ENCODE measurements at regions not wholly inside any gene's neighbourhood (a gene's known extent, or its start where the extent isn't known, plus 50 kb on each side); places are given as distances from the start of the nearest gene placed in this dataset.

- Histone ChIP-seq H3K4me1 (no peaks in the 10 kb centered on the region), H3K9me3 (no peaks in the 10 kb centered on the region), H3K27me3 (no peaks in the 10 kb centered on the region), H3K27ac (no peak overlapping the region), H3K36me3 (no peaks in the 10 kb centered on the region), H3K4me3 (no peak overlapping the region)
- ATAC-seq (no peak), DNase-seq (no peak)
- intact Hi-C loops (cut with DNase I): no loop called here
- TF ChIP-seq CTCF (IDR thresholded peaks at IDR 0.05): no peak
Observed at GRCh38 chr12:58728397-58728796, 191.9 kb downstream of the LRIG3 start.

- Histone ChIP-seq H3K4me3 (no peak overlapping the region), H3K4me1 (no peaks in the 10 kb centered on the region), H3K9me3 (no peaks in the 10 kb centered on the region), H3K27me3 (no peaks in the 10 kb centered on the region), H3K27ac (no peak overlapping the region), H3K36me3 (no peaks in the 10 kb centered on the region)
- no peak for TF ChIP-seq CTCF (IDR thresholded peaks at IDR 0.05)
- DNase-seq (no peak), ATAC-seq (no peak)
- intact Hi-C loops (cut with DNase I): no loop called here
Observed at GRCh38 chr12:58731096-58731495, 189.2 kb downstream of the LRIG3 start.

DNA sequence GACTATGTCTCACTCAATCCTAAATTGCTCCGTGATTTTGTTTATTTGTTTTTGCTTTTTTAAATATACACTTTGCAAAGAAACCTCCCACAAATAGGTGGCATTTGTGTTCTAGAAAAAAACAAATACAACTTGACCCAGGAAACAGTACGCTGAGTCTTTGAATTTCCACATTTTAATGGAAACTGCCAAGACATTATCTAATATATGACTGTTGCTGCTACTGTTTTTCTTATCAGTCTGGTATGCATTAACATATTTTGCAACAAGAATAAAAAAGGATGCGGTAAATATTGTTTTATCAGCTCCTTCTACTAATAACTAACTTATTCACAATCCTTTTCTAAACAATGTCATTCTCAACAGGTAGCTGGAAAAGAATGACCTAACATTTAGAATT, 187.4 kb downstream of the LRIG3 start:
- no peaks in the 10 kb centered on the region for H3K27me3 ChIP-seq
- H3K4me1 ChIP-seq: no peaks in the 10 kb centered on the region
- H3K27ac ChIP-seq: no peak overlapping the region
- H3K36me3 ChIP-seq: no peaks in the 10 kb centered on the region
- TF ChIP-seq CTCF (IDR thresholded peaks at IDR 0.05): no peak
- H3K4me3 ChIP-seq: no peak overlapping the region
- no peak for ATAC-seq
- intact Hi-C loops (cut with DNase I): no loop called here
- no peaks in the 10 kb centered on the region for H3K9me3 ChIP-seq
- no peak for DNase-seq

DNA sequence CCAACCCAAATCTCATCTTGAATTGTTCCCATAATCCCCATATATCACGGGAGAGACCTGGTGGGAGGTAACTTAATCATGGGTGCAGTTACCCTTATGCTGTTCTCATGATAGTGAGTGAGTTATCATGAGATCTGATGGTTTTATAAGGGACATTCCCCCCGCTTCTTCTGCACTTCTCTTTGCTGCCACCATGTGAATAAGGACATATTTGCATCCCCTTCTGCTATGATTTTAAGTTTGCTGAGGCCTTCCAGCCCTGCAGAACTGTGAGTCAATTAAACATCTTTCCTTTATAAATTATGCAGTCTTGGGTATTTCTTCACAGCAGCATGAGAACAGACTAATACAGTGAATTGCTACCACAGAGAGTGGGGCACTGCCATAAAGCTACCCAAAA, 179.1 kb downstream of the LRIG3 start:
- Histone ChIP-seq H3K36me3 (no peaks in the 10 kb centered on the region), H3K9me3 (no peaks in the 10 kb centered on the region), H3K4me3 (no peak overlapping the region), H3K4me1 (no peaks in the 10 kb centered on the region), H3K27ac (no peak overlapping the region), H3K27me3 (no peaks in the 10 kb centered on the region)
- DNase-seq (no peak), ATAC-seq (no peak)
- intact Hi-C loops (cut with DNase I): no loop called here
- TF ChIP-seq CTCF (IDR thresholded peaks at IDR 0.05): no peak

GRCh38 chr12:58745348-58746125, 174.8 kb downstream of the LRIG3 start:
- H3K4me1 ChIP-seq: no peaks in the 10 kb centered on the region
- H3K27ac ChIP-seq: no peak overlapping the region
- H3K27me3 ChIP-seq: no peaks in the 10 kb centered on the region
- intact Hi-C loops (cut with DNase I): no loop called here
- H3K9me3 ChIP-seq: no peaks in the 10 kb centered on the region
- no peak overlapping the region for H3K4me3 ChIP-seq
- TF ChIP-seq CTCF (IDR thresholded peaks at IDR 0.05): no peak
- H3K36me3 ChIP-seq: no peaks in the 10 kb centered on the region
- ATAC-seq (no peak), DNase-seq (no peak)

DNA sequence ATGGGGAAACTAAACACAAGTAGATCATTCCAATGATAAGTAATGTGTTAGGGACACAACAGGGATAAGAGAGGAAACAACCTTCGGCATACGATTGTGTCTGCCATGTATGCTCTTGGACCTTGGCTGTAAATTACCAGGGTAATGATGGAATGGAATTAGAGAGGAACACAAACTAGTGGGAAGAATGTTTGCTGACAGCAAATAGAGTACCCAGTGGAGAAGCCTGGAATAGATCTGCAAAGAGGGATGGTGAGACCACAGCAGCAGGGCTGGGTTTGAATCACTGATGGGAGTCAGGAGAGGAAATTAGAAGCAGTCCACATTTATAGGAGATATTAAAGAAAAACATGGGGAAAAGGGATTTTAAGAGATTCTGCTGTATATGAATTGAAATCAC, 172.8 kb downstream of the LRIG3 start:
- H3K27ac ChIP-seq: no peak overlapping the region
- H3K4me3 ChIP-seq: no peak overlapping the region
- ATAC-seq: no peak
- no peaks in the 10 kb centered on the region for H3K36me3 ChIP-seq
- intact Hi-C loops (cut with DNase I): no loop called here
- no peaks in the 10 kb centered on the region for H3K4me1 ChIP-seq
- H3K27me3 ChIP-seq: no peaks in the 10 kb centered on the region
- no peaks in the 10 kb centered on the region for H3K9me3 ChIP-seq
- no peak for DNase-seq
- TF ChIP-seq CTCF (IDR thresholded peaks at IDR 0.05): no peak
